H1 (cell line): ENCODE measurements at regions not wholly inside any gene's neighbourhood (a gene's known extent, or its start where the extent isn't known, plus 50 kb on each side); places are given as distances from the start of the nearest gene placed in this dataset.

ENCODE experiments used
- CTCF ChIA-PET: fragments of 300-600 bp; sonication (Branson Sonifier 250); formaldehyde crosslinking; loops from one replicate; lab custom pipeline; 2021; ENCODE audit not compliant: partially characterized antibody; lab: Charles Lee
- POLR2A ChIA-PET: fragments of 300-600 bp; sonication (Branson Sonifier 250); formaldehyde crosslinking; loops from one replicate; lab custom pipeline; 2021; ENCODE audit warnings: inconsistent platforms; ENCODE audit not compliant: partially characterized antibody; lab: Charles Lee
- DNase-seq, 2 experiments: peaks; one replicate each; pipeline versions ENCODE4 v3.0.0 to v3.0.0-alpha.2; 2010 to 2022; ENCODE audit warnings: low spot score in 2 of 2, low read depth in 1 of 2, mixed read lengths in 1 of 2
- FAIRE-seq: peaks from 2 replicates; lab custom pipeline; 2011; peaks lifted over from hg19 to GRCh38; lab: Jason Lieb, UNC
- H2AFZ ChIP-seq: 2 replicates; pipeline ENCODE4 v1.8.1; 2012; ENCODE audit warnings: low read length, inconsistent platforms
- H2AK5ac ChIP-seq: 2 replicates; pipeline ENCODE4 v1.6.1; 2013; ENCODE audit warnings: low read depth, low read length
- H2BK120ac ChIP-seq: replicated peaks from 2 replicates; pipeline ENCODE3; 2013; ENCODE audit warnings: low read depth, low read length, inconsistent platforms
- H2BK12ac ChIP-seq: 2 replicates; pipeline ENCODE4 v1.6.1; 2013; ENCODE audit warnings: low read depth, low read length
- H2BK15ac ChIP-seq: 2 replicates; pipeline ENCODE4 v1.6.1; 2013; ENCODE audit warnings: low read length
- H2BK20ac ChIP-seq: 2 replicates; pipeline ENCODE4 v1.6.1; 2013; ENCODE audit warnings: low read length
- H2BK5ac ChIP-seq: 2 replicates; pipeline ENCODE4 v1.6.1; 2013; ENCODE audit warnings: low read depth, low read length
- H3K14ac ChIP-seq: 2 replicates; pipeline ENCODE4 v1.6.1; 2013; ENCODE audit warnings: inconsistent platforms; ENCODE audit not compliant: insufficient read length
- H3K18ac ChIP-seq: 2 replicates; pipeline ENCODE4 v1.6.1; 2013; ENCODE audit warnings: low read length; ENCODE audit errors: extremely low read depth
- H3K23ac ChIP-seq: 2 replicates; pipeline ENCODE4 v1.6.1; 2013; ENCODE audit warnings: inconsistent platforms; ENCODE audit not compliant: insufficient read length
- H3K23me2 ChIP-seq: 2 replicates; pipeline ENCODE4 v1.6.1; 2013; ENCODE audit warnings: low read depth, low read length
- H3K27ac ChIP-seq: 2 replicates; pipeline ENCODE4 v1.6.1; 2011; ENCODE audit warnings: low read depth, low read length, inconsistent platforms
- H3K27me3 ChIP-seq, 4 experiments: replicated peaks in 1 of 4; 1 replicate in 1 of 4; 2 replicates in 3 of 4; pipeline versions ENCODE4 v1.6.1 to v1.8.1; 2011 to 2013; ENCODE audit warnings: low read length in 3 of 4, mild to moderate bottlenecking in 3 of 4, inconsistent platforms in 2 of 4, mixed read lengths in 2 of 4, moderate library complexity in 1 of 4; ENCODE audit not compliant: control insufficient read depth in 3 of 4, insufficient read depth in 3 of 4; ENCODE audit errors: extremely low read depth in 1 of 4
- H3K36me3 ChIP-seq, 4 experiments: 2 replicates each; pipeline versions ENCODE4 v1.6.1 to v1.8.1; 2011 to 2013; ENCODE audit warnings: mild to moderate bottlenecking in 4 of 4, low read length in 3 of 4, moderate library complexity in 2 of 4, control low read depth in 1 of 4, inconsistent platforms in 1 of 4; ENCODE audit not compliant: insufficient read depth in 4 of 4, control insufficient read depth in 2 of 4
- H3K4ac ChIP-seq: replicated peaks from 2 replicates; pipeline ENCODE3; 2013; ENCODE audit warnings: low read length, low read depth, mixed read lengths, inconsistent platforms; ENCODE audit not compliant: insufficient read length
- H3K4me1 ChIP-seq, 4 experiments: replicated peaks in 1 of 4; 1 replicate in 1 of 4; 2 replicates in 3 of 4; pipeline versions ENCODE4 v1.6.1 to v1.8.1; 2011 to 2013; ENCODE audit warnings: low read length in 3 of 4, inconsistent platforms in 2 of 4, mixed read lengths in 1 of 4; ENCODE audit not compliant: insufficient read depth in 4 of 4, control insufficient read depth in 3 of 4
- H3K4me2 ChIP-seq, 2 experiments: 2 replicates each; pipeline versions ENCODE4 v1.6.1 to v1.8.1; 2011 to 2013; ENCODE audit warnings: low read depth in 2 of 2, low read length in 2 of 2, control low read depth in 1 of 2, inconsistent platforms in 1 of 2, mild to moderate bottlenecking in 1 of 2; ENCODE audit not compliant: insufficient read depth in 1 of 2
- H3K4me3 ChIP-seq, 4 experiments: fragments of 200-600, 300-600 bp in 1 of 4; sonication (generic), shearing (Covaris generic), sonication (Bioruptor Twin) in 1 of 4; 2 replicates each; pipeline versions ENCODE4 v1.5.1 to v1.8.1; 2011 to 2016; ENCODE audit warnings: low read length in 4 of 4, low read depth in 3 of 4, control low read depth in 2 of 4, inconsistent platforms in 2 of 4, mild to moderate bottlenecking in 2 of 4, mixed read lengths in 1 of 4, moderate library complexity in 1 of 4; ENCODE audit not compliant: insufficient read depth in 2 of 4; ENCODE audit errors: extremely low read depth in 1 of 4
- H3K56ac ChIP-seq: replicated peaks from 2 replicates; pipeline ENCODE3; 2013; ENCODE audit warnings: low read depth, mild to moderate bottlenecking, mixed read lengths, low read length, inconsistent platforms; ENCODE audit not compliant: insufficient read length
- H3K79me1 ChIP-seq: 2 replicates; pipeline ENCODE4 v1.6.1; 2013; ENCODE audit warnings: low read depth, low read length, control low read depth
- H3K79me2 ChIP-seq, 2 experiments: 2 replicates each; pipeline versions ENCODE4 v1.6.1 to v1.8.1; 2012 to 2013; ENCODE audit warnings: low read length in 2 of 2, mild to moderate bottlenecking in 2 of 2, inconsistent platforms in 1 of 2; ENCODE audit not compliant: insufficient read depth in 2 of 2, control insufficient read depth in 1 of 2
- H3K9ac ChIP-seq, 4 experiments: replicated peaks in 1 of 4; 1 replicate in 1 of 4; 2 replicates in 3 of 4; pipeline versions ENCODE4 v1.6.1 to v1.8.1; 2011 to 2013; ENCODE audit warnings: low read depth in 3 of 4, low read length in 3 of 4, control low read depth in 2 of 4, mild to moderate bottlenecking in 2 of 4, moderate library complexity in 2 of 4, inconsistent platforms in 1 of 4; ENCODE audit errors: extremely low read depth in 1 of 4
- H3K9me3 ChIP-seq, 2 experiments: 2 replicates each; pipeline versions ENCODE4 v1.6.1 to v1.8.1; 2012 to 2013; ENCODE audit warnings: mild to moderate bottlenecking in 2 of 2, moderate library complexity in 2 of 2, control low read depth in 1 of 2, inconsistent platforms in 1 of 2, low read depth in 1 of 2, low read length in 1 of 2, mixed read lengths in 1 of 2; ENCODE audit not compliant: insufficient read depth in 2 of 2
- H4K20me1 ChIP-seq, 2 experiments: replicated peaks in 1 of 2; 2 replicates each; pipeline versions ENCODE3 to v1.8.1; 2011 to 2013; ENCODE audit warnings: inconsistent platforms in 2 of 2, low read length in 2 of 2, mild to moderate bottlenecking in 1 of 2; ENCODE audit not compliant: insufficient read depth in 2 of 2, control insufficient read depth in 1 of 2
- H4K5ac ChIP-seq: 2 replicates; pipeline ENCODE4 v1.6.1; 2013; ENCODE audit warnings: low read length, low read depth, mixed read lengths, inconsistent platforms; ENCODE audit not compliant: insufficient read length
- H4K8ac ChIP-seq: 2 replicates; pipeline ENCODE4 v1.8.0; 2013; ENCODE audit warnings: mild to moderate bottlenecking, moderate library complexity, low read length, inconsistent platforms; ENCODE audit not compliant: insufficient read depth; ENCODE audit errors: extremely low read depth
- H4K91ac ChIP-seq: replicated peaks from 2 replicates; pipeline ENCODE3; 2013; ENCODE audit warnings: low read length, mixed read lengths, inconsistent platforms; ENCODE audit not compliant: insufficient read length
- BCL11A ChIP-seq, 2 experiments: IDR thresholded peaks; one replicate each; pipeline ENCODE4 v1.6.1; 2011; ENCODE audit warnings: low read depth in 2 of 2, low read length in 2 of 2, mild to moderate bottlenecking in 2 of 2
- TAF1 ChIP-seq: IDR thresholded peaks from 2 replicates; pipeline ENCODE4 v1.6.1; 2011; ENCODE audit warnings: mild to moderate bottlenecking, low read depth, low read length
- YY1 ChIP-seq: IDR thresholded peaks from 2 replicates; pipeline ENCODE4 v1.6.1; 2011; ENCODE audit warnings: low read depth, mild to moderate bottlenecking, low read length
- WGBS, 2 experiments: shearing (Covaris generic) in 1 of 2; methylation state at CpG; one replicate each; pipeline versions ENCODE4 v1.1.6 to v1.1.7; 2013 to 2015; ENCODE audit warnings: low lambda C conversion rate in 2 of 2, mixed read lengths in 2 of 2, inconsistent platforms in 1 of 2, low coverage in 1 of 2, missing lambda C conversion rate in 1 of 2; ENCODE audit not compliant: insufficient replicate concordance in 2 of 2, insufficient coverage in 1 of 2, insufficient read length in 1 of 2; ENCODE audit errors: extremely low coverage in 1 of 2, missing lambda C conversion rate in 1 of 2; 5-methylcytosine and 5-hydroxymethylcytosine counted together

DNA sequence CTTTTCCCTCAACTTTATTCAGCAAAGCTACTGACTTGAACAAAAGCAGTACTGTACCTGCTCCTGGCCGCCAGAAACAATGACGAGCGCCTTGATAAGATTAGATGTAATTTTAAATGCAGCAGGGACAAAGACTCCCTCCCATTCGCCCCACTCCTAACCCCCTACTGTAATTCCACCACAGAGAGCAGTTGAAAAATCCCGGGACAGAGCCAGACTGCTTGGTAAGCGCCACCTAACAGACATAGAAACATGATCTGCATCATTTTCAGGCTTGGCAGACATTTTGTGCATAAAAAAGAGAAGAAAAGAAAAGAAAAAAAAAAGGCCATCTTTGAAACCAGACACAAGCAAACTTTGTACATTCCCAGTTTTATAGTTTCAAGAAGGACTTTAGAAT lies 81.9 kb downstream of the ISL1 start:
- FAIRE-seq = peak; percentile 24
- WGBS, 2 experiments = 28% methylated on average over 6 of the region's 6 CpGs; no CpG with 5 or more reads in 1 of the 2 experiments
- H3K9ac ChIP-seq = no peak overlapping the region

More for the DNA sequence above, 81.9 kb downstream of the ISL1 start:
- Histone ChIP-seq H2AK5ac (no peak overlapping the region), H3K4me2 (peak overlapping the region; percentile 45 to 46; a peak in 3 of 4 replicates), H3K27ac (no peak overlapping the region), H3K56ac (no peak overlapping the region), H4K8ac (no peak overlapping the region), H3K9me3 (no peaks in the 10 kb centered on the region), H3K23ac (no peak overlapping the region), H3K36me3 (no peaks in the 10 kb centered on the region), H3K14ac (no peak overlapping the region), H3K4me3 (peak overlapping the region in 2 of 4 experiments; percentile 1 to 43; a peak in 2 of 8 replicates), H3K18ac (no peak overlapping the region), H2BK5ac (no peak overlapping the region), H3K79me2 (no peaks in the 10 kb centered on the region), H3K4ac (no peak overlapping the region), H3K79me1 (no peaks in the 10 kb centered on the region), H2BK12ac (no peak overlapping the region), H3K4me1 (no peaks in the 10 kb centered on the region), H2BK15ac (no peak overlapping the region), H2BK20ac (no peak overlapping the region), H4K20me1 (no peaks in the 10 kb centered on the region), H4K5ac (no peak overlapping the region), H2BK120ac (no peak overlapping the region), H2AFZ (peak overlapping the region; percentile 70), H3K27me3 (no peaks in the 10 kb centered on the region), H3K23me2 (no peaks in the 10 kb centered on the region)
- POLR2A ChIA-PET = no interaction called here
- no peak for DNase-seq
- CTCF ChIA-PET = no interaction called here
- TF ChIP-seq BCL11A (IDR thresholded peaks at IDR 0.05; ENCODE audit: low read depth in 2 of 2, low read length in 2 of 2) (no peak), YY1 (peak; percentile 75), TAF1 (0 out of 2 replicates have a peak, but pooled peaks have one; percentile 18)
- TF ChIP-seq, all 59 proteins: peak for 2
- H4K91ac ChIP-seq = no peak overlapping the region
